G401.6 (cell line): ENCODE measurements at regions not wholly inside any gene's neighbourhood (a gene's known extent, or its start where the extent isn't known, plus 50 kb on each side); places are given as distances from the start of the nearest gene placed in this dataset.

ENCODE experiments used
- FAIRE-seq: peaks from 2 replicates; lab custom pipeline; 2012; peaks lifted over from hg19 to GRCh38; lab: Jason Lieb, UNC

DNA sequence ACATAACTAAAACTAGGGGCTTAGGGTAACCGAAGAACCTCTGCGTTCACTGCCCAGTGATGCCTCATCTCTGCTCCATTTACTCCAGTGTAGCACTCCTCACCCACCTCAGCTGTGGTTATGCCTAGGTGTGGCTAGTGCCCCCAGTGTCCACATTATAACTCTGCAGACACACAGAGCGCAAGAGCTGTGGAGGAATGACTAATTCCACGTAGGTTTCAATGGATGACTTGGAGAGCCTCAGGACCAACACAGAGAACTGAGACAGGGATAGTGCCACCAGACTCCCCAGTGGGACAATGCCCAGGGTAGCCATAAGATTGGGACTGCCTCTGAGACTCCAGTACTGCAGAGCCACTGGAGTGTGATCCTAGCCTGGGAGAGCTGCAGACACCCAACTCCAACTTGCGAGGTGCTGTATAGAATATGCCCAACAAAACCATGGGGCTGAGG, 542.4 kb upstream of the DIPK2B start:
- no peak for FAIRE-seq

DNA sequence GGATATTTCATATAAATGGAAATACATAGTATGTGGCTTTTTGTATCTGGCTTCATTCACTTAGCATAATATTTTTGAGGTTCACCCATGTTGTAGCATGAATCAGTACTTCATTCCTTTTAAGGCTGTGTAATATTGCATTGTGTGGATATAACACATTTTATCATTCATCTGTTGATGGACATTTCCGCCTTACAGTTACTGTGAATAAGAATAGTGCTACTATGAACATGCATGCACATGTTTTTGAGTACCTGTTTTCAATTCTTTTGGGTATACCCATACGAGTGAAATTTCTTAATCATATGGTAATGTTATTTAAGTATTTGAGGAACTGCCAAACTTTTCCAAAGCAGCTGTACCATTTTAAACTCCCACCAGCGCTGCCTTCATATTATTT, 539.6 kb upstream of the DIPK2B start:
- FAIRE-seq: no peak

DNA sequence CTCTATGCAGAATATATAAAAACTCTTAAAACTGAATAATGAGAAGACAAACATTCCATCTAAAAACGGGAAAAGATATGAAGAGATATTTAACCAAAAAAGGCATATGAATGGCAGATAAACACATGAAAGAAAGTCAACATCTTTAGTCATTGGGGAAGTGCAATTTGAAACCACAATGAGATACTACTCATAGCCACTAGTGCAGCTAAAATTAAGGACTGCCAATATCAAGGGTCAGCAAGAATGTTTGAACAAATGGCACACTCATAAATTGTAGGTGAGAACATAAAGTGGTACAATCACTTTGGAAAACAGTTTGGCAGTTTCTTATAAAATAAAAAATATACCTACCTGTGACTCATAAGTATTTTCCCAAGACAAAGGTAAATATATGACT, 534.9 kb upstream of the DIPK2B start:
- no peak for FAIRE-seq

DNA sequence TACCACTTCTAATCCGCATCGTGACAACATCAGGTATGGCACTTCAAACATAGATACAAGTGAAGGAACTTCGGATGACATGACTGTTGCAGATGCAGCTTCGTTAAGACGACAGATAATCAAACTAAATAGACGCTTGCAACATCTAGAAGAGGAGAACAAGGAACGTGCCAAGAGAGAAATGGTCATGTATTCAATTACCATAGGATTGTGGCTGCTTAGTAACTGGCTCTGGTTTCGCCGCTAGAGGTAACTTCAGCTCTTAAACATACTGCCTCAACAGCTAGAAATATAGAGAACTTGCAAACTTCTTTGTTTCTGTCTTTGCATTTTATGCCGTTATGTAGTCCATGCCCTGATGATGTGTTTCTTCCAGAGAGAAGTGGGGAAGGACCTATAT, 530.8 kb upstream of the DIPK2B start:
- no peak for FAIRE-seq

DNA sequence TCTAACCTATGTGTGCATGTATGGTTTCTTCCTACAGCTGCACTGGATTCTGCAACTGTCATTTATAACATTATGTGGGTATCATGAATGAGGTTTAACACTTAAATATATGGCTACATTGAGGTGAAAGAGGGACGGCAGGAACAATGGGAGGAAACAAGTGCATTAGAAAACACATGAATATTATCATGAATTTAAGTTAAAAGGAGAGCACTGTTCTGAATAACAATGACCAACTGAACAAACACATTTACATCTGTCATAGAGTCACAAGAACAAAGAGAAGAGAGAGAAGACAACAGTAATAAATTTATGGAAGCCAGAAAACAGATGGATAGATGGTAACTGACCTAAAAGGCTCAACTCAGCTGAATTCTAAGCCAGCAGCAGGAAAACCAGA, 527.1 kb upstream of the DIPK2B start:
- no peak for FAIRE-seq

DNA sequence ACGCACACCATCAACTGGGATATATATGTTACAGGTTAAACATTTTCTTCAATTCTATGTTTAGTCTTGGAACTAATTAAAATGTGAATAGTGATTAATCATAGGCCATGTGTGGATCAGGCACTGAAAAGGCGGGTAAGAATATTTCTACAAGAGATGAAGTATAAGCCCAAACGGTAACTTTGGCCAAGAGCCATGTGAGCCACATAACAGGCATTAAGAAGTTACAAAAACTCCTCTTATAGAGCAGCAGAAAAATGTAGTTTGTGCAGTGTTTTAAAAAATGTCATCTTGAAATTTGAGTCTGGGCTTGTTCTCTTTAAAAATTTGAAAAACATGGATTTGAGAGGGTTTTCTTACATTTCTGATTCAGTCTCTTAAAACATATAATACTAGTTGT, 521.8 kb upstream of the DIPK2B start:
- no peak for FAIRE-seq

DNA sequence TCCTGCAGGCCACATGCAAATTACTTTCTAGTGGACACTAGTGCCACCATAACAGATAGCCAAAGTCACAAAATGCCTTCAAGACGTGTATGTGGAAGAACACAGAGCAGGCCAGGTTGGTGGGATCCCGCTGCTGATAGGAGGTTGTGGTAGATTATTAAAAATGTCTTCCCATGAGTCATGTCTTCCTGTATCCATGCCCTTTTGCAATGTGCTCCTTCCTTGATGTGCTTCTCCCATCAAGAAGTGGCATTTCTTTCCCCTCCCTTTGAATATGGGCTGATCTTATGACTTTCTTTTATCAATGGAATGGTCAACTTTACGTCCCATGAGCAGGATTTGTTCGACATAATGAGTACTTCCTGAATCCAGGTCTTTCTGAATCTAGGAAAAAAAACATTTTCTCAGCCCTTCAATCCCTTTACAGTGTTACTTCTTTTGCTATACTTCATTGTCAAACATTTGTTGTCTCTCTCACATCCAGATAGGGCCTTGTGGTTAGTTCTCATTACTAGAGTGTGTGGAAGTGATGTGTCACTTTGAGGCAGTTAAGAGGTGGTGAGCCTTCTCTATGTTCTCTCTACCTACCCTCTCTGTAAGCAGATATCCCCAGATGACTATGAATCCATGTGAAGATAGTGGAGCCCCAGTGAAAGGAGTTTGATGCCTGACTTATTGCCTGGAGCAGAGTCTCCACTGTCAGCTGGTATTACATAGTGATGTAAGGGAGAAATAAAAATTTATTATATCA, 519.2 kb upstream of the DIPK2B start:
- no peak for FAIRE-seq

DNA sequence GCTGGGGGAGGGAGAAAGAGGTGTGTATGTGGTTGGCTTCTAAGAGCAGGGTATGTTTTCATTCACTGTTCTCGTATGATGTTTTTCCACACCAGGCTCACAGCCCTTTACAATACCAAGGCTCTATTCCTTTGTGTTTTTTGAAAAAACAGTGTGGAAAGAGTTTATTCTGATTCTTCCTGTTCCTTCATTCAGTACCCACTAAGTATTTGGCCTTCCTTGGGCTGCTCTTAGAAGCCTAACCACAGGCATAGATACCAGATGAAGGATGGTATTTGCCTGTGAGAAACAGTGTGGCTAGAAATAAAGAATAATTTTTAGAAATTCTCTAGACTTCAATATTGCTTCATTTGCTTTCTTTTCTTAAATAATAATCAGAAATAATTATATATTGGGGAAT, 518.0 kb upstream of the DIPK2B start:
- no peak for FAIRE-seq

DNA sequence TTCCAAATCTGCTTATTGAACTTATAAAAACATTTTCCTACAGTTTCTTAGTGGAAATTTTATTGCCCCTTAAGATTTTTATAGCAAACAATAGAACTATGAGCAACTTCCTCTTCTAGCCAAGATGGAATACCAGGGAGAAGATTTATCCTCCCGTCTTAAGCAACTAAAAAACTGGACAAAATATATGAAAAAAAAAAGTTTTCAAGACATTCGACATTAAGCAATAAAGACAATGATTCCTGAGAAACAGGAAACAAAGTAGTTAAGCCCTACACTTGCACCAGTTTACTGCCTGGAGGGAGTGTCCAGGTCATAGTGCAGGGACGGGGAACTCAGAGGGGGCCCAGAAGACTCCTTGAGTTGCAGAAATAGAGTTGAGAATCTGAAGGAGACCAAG, 516.1 kb upstream of the DIPK2B start:
- no peak for FAIRE-seq

DNA sequence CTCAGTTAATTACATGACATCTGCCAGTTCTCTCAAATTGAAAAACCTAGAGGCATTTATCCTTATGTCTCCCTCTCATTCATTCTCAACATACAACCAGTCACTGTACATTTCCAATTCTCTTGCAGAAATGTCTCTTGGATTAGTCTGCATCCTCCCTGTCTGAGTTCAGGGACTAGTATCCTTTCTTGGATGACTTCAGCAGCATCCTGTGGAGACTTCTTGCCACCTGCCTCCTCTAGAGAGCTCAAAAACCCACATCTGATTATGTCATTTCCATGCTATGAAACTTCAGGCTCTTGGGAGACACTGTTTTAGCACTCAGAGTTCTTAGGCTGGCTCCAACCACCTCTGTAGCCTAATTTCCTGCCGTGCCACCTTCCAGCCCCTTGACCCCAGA, 515.1 kb upstream of the DIPK2B start:
- no peak for FAIRE-seq

DNA sequence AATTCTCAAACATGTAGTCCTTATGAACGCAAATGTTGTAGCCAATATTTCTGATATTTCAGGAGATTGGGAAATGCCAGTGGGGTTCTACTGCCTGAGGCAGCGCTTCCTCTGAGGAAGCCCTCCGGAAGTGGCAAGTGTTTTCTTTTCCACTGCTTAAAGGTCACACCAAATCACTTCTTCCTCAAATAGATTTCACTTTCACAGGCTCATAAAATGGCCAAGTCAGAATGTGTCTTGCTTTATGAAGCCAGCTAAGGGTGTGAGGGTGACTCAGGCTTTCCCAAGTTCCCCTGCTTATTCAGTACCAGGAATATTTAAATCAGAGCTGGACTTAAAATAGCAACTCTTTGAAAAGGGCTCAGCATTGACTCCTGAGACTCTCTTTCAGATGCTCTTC, 514.2 kb upstream of the DIPK2B start:
- FAIRE-seq: no peak

DNA sequence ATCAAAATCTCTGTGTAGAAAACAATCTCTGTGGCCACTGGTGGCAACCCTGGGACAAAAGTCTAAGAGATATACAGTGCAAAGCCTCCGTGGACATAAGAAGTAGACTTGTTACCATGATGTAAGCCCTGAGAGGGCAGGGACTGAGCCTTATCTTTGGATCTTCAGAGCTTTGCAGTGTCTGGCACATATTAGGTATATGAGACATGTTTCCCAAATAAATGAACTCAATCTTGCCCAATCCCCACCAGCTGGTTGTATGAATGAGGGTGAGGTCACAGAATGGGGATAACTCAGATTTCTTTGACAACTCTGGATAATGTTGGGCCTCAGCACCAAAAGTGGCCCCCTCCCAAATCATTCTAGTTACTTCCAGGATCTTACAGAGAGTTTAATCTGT, 511.4 kb upstream of the DIPK2B start:
- FAIRE-seq: no peak

DNA sequence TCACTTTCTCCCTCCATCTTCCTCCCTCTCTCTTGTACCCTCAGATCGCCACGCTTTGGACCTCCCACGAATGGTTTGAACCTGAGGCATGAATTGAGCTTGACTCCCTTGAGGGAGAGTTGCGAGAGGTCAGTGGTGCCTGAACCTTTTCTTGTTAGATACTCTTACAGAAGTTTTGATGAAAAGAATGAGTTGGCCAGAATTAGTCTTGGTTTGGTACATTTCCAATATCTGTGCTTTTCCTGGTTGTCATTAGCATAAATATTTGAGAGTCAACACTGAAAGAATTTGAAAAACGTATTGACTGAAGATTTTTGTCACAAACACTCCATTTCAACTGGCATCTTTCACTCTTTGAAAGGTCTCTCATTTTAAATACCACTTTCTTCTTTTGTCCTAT, 510.6 kb upstream of the DIPK2B start:
- no peak for FAIRE-seq

DNA sequence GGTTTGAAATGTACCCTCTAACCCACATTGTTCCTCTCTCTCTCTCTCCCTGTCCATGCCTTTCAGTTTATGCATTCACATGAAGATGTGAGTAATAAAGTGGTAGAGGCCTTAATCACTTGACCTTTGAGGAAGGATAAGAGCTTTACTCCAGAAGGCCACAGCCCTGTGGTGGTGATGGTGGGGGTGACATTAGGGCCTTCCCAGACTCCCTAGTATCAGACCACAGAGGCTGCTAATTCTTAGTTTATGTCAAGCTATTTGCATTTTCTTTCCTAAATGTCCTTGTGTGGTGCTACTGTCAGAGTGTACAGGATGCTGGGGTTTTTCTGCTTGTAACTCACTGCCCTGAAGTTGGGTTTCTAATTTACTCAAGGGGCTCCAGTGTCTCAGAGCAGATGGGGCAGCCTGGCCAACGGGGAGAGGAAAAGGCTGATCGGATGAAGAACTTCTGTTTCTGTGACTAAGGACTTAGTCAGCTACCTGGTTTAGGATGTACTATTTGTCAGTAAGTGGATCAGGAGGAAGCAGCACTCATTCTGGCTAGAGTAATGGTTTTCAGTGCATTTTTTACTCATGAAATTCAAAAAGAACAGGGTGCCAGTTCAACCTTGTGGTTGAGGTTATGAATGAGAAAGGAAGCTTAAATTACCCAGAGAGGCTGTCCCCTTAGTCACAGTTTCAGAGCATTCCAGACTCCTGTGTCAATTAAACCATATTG, 509.6 kb upstream of the DIPK2B start:
- FAIRE-seq: no peak

DNA sequence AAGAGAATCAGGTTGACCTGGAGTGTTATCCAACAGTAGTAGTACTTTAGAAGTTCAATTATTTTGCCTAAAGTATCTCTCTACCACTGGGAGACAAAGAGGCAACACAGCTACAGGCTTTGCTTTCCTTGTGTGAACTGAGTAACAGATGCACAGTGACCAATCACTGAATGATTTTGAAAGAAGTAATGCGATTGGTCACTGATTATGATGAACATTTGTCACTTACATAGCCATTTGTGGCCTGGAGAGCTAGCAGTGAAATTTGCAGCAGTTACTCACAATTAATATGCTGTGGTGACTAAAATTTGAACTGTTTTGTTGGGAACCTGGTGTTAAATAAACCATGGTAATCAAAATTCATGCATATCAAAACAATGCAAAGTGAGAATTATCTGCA, 508.7 kb upstream of the DIPK2B start:
- FAIRE-seq: no peak

DNA sequence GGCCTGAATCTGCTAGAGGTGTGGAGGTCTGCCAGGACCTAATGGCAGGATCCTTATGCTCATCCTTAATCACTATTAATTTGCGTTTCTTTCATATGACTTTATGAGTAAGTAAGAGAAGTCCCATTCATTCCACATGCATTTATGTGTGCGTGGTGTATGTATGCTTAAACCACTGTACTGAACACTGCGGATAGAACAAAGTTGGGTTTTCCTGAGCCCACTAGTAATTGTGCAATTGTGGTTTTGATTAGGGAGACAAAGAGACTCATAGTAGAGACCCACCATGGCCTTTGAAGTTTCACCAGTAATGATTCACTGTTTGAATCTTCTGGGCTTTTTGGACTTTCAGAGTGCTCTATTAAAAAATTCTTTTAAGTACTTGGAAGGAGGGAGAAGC, 498.5 kb upstream of the DIPK2B start:
- no peak for FAIRE-seq

DNA sequence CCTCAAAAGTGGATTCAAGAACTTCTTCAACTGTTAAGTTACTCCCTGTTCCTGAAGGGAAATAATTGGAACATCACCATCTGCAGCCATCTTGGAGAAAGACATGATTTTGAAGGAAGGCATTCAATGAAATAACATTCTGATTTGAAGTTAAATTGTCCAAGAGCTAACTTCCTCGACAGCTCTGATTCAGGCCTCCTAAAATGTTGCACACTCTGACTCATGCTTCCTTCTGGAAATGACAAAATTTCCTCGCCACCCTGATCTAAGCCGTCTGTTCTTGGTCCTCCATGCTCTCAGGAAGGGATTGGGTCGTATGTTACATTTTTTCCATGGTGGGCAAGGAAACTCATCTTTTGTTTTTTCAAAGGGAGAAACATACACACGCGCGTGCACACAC, 496.9 kb upstream of the DIPK2B start:
- FAIRE-seq: no peak

DNA sequence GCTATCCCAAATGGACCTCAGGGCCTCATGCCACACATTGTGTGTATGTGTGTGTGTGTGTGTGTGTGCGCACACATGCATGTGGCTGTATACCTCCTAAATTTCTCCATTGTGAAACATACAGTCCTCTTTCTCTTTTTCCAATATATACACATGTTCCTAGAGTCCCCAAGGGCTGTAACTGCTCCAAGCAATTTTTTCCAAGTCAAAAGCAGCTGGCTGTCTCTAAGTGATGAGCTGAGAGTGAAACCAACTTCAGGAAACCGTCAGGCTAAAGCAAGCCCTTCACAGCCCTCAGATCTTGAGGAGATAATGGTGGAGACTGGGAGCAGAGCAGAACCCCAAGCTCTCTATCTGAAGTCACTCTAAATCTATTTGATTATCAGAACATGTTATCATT, 496.1 kb upstream of the DIPK2B start:
- FAIRE-seq: no peak

DNA sequence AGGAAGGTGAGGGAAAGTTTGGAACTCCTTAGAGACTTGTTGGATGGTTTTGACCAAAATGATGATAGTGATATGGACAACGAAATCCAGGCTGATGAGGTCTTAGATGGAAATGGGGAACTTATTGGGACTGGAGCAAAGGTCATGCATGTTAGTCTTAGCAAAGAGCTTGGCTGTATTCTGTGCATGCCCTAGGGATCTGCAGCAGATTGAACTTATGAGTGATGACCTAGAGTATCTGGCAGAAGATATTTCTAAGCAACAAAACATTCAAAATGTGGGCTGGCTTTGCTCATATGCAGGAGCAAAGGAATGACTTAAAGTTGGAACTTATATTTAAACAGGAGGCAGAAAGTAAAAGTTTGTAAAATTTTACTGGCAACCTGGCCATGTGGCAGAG, 489.3 kb upstream of the DIPK2B start:
- no peak for FAIRE-seq

DNA sequence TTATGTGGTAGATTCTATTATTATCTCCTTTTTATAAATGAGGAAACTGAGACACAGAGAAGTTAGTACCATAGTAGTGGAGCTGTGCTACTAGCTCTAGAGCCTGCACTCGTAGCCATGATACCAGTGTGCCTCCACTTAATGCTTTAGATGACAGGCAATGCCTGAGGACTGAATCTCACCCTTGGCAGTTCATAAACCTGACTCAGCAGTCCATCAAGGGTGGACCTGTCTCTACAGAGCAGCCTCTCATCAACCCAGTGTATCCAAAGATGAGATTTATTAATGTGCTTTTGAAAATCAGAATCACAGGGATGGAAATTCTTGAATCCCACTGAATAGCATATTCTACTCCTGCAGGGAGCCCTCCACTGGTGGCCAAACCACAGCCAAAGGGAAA, 483.2 kb upstream of the DIPK2B start:
- no peak for FAIRE-seq

DNA sequence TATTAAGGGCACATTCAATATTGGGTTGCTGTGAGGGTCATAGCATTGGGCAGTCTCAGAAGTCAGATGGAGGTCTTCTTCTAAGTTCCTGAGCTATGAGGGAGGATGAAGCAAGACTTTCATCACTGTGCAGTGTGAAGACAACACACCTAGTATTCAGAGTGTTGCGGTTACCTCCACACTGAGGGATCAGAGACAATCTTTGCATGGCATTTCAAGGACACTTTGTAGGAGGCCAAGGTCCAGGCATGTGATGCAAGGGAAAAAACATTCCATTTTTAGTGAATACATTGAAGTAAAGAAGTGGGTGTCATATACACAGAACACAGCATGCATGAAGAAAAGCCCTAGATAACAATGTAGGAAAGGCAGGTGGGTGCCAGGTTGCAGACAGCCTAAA, 481.2 kb upstream of the DIPK2B start:
- no peak for FAIRE-seq

DNA sequence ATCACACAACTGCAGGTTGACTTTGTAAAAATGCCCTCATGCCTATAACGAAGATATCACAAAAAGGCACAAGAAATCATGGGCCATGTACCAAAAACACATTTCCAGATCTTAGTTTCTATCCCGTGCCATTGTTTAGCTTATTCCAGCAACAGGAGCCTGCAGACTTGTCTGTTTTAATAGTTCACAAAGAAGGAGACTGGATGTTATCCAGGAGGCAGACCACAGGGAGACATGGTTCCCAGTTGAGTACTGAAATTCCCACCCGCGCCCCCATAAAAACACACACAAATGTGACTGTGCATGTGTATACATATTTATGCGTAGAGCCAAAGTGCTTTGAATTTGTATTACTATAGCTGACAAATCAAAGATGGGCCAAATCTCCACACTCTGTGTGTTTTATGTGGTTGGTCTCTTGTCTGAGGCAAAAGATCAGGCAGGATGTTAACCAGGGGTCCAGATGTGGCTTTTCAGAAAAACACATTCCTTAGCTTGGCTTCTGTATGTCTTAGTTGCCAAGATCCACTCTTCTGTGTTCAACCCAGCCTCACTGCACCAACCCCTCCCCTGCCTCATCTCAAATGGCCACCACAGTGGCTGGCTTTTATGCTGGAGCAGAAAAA, 469.2 kb upstream of the DIPK2B start:
- FAIRE-seq: no peak

DNA sequence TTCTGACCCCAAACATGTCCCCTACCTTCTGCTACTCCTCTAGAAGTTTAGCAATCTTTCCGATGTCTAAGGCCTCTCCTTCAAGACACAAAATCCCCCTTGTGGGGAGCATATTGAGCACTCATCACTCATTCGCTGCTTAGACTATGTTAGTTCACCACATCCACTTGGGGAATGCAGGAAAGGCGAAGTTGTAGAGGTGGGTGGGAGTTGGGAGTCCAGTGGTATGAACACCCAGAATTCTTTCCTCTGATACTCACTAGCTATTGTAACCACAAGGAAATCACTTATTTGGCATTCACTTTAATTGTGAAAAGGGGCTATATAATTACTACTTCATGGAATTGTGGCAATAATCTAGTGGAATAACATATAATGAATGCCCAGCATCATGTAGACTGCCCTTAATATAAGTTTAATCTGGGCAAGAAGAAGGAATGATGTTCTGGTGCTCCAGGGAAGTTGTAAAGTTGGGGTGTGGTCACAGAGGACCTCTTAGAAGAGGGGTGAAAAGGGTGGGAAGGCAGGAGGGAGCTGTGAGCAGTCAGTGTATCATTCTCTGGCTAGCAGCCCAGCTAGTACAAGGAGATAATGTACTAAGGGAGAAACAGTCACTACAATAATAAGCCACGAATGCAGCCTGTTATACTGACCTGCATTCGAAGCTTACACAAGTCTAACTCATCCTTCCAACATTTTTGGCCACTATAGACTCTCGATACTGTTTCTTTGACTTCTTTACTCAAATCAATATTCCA, 468.2 kb upstream of the DIPK2B start:
- no peak for FAIRE-seq
